HG02884 (cell line): ENCODE measurements at regions not wholly inside any gene's neighbourhood (a gene's known extent, or its start where the extent isn't known, plus 50 kb on each side); places are given as distances from the start of the nearest gene placed in this dataset.

Experiments
- ATAC-seq: cut with Tn5 transposase; IDR thresholded peaks from one replicate; pipeline ENCODE4 v1.9.1; 2021; ENCODE audit warnings: mild to moderate bottlenecking, moderate library complexity; ENCODE audit not compliant: unreplicated experiment

DNA sequence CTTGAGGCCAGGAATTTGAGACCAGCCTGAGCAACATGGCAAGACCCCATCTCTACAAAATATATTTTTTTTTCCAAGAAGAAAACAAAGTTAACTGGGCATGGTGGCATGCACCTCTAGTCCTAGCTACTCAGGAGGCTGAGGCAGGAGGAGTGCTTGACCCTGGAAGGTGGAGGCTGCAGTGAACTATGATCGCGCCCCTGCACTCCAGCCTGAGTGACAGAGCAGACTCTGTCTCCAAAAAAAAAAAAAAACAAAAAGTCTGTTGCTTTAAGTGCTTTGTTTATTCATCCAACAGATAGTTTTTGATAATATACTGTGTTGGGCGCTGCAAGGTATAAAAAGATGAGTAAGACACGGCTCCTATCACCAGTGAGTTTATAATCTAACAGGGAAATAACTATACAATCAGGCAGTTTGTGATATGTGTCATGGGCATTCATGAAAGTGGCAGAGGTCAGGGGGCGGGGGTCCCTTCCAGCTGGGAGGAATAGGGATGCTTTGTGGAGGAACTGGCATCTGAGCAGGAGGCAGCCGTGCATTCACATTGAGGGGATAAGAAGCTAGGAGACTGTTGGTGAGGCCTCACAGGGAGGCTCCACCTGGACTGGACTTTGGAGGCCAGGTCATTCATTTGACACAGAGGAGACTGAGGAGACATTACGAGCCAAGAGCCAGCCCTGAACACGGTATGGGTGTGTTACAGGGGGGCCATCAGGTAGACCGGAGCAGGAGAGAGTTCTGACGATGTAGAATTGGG, 67.3 kb upstream of the ERRFI1 start:
- no peak for ATAC-seq

DNA sequence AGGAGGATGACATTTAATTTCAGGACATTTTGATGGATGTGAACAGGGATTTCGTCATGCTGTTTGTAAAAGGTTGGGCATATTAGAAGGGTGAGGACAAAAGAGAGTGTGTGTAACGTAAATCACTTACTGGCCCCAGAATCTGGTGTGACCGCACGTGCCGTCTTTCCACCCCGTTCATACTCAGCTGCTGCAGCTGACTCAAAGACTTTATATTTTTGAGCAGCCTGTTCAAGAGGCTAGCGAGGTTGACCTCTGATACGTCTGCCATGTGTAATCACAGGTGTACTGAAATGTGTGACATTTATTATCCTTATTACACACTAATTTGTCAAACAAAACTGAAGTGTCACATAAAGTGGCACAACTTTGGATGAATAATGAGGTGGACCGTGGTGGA, 66.5 kb upstream of the ERRFI1 start:
- ATAC-seq = no peak

DNA sequence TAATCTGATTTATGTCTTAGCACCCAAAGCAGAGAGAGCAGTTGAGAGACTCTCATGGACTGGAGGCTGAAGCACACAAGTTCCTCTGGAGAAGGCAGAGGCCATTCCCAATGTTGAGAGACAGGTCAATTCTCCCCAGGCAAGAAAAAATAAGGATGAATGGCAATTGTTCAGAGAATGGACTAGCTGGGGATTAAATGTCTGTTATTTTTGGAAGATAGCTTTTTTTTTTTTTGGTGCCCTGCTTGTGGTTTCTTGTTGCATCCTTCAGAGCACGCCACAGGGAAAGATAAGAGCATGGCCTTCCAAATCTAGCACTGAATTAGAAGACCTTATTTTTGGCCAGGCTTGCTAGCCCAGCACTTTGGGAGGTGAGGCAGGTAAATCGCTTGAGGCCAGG, 65.6 kb upstream of the ERRFI1 start:
- no peak for ATAC-seq

DNA sequence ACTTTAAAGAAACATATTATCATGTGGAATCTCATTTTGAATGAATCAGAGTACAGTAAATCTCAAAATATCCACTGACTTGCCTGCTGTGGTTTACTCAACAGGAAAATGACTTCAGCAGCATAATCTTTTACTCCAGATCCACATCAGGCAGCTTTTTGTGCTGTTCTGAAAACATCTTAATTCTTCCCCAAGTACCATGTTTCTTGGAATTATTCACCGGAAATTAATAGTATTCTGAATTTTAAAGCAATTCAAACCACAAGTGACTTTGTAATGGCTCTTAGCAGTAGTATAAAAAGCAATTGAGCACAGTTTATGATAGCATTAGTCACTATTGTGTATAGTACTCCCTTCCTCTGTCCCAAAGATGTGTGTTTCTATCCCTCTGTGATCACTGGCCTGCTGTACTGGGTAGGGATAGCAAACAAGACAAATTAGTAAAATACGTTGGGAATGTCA, 64.2 kb upstream of the ERRFI1 start:
- no peak for ATAC-seq

DNA sequence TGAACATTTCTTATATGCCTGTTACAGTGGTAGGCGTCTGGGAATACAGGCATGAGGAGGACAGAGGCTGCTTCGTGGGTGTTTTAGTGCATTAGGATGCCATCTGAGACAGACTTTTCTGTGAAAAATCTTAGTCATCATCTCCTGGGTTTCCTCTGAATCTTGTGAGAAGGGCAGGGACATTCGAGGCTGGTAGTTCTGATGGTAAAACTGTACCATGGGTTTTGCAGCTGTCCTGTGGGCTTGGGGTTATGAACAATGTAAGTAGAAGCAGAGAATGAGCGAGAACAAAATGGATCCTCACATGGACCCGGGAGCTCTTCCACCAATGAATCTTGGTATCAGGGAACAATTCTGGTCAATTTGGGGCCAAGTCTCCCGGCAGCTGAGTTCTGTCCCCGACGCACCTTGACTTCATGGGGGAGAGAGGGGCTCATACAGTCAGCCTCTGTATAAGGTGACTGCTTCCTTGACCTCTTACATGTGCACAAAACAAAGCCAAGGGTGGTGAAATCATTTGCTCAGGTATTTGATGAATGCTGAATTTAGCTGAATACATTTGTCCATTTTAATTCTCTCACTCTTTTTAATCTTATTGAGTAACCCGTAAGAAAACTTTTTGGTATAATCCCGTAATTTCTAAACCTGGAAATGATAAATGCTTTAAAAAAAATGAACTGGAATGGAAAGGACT, 63.6 kb upstream of the ERRFI1 start:
- ATAC-seq = no peak

DNA sequence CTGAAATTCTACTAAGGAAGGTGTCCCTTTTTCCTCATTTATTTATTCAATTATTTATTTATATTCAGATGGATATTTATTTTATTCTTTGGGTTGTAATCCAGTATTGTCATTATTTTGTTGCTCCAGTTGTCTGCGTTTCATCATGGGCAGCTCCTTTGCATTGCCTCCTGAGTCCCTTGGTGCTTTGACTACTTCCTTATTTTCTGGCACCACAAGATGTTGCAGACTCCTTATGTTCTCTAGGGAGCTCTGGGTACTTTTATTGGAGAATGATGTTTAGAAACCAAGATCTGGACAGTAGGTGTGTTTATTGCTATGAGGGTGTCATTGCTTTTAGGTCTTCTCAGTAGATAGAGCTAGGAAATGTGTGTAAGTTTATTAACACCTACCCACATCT, 59.9 kb upstream of the ERRFI1 start:
- no peak for ATAC-seq

DNA sequence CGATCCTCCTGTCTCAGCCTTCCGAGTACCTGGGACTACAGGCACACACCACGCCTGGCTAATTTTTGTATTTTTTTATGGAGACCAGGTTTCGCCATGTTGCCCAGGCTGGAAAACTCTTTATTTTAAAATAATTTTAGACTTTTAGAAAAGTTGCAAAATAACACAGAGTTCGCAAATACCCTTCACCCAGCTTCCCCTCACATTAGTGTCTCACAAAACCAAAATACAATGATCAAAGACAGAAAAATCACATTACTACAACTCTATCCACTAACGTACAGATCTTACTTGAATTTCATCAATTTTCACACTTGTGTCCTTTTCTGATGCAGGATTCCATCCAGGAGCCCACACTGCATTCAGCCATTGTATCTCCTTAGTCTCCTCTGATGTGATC, 58.8 kb upstream of the ERRFI1 start:
- ATAC-seq = no peak

DNA sequence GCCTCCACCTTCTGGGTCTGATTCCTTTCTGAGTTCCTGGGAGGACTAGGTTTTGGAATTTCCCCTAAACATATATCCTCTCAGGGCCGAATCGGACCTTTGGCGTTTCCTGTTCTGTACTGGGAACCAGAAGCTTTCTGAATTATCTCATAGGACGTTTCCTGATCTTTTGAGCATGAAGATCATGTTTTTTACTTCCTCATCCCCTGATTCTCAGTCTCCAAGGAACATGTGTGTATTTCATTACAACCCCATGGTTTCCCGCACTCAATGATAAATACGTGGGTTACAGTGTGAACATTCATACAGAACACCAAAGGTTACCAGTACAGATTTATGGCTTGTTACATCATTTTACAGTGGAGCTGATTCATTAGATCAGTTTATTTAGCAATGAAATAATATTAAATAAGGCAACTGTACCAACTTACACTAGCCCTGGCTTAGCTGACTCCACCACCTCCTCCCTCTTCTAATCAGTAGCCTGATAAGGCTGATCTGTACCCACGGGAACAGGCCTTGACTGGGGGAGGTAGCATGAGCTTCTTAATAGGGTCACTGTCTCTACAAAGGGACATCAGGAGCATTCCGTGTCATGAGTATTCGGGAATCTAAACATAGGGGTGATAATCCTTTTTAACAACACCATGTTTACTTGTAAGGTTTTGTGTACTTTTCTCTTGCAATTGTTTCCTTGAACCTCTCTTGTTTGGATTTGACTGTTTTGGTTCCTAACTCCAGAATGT, 57.8 kb upstream of the ERRFI1 start:
- no peak for ATAC-seq

DNA sequence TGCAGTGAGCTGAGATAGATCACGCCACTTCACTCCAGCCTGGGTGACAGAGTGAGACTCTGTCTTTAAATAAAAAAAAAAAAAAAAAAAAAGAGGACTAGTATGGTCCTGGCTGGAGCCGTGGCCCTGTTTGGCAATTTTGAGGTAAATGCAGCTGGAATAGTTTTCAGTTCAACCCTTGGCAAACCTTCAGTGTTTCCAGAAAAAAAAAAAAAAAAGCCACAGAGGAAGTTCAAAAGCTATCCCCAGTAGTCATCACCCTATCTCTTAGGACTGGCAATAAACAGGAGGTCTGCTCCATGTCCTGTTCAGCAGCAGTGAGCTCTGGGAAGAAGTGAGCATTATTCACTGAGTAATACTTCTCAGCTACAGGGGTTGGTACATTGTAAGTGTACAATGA, 56.8 kb upstream of the ERRFI1 start:
- ATAC-seq = no peak

DNA sequence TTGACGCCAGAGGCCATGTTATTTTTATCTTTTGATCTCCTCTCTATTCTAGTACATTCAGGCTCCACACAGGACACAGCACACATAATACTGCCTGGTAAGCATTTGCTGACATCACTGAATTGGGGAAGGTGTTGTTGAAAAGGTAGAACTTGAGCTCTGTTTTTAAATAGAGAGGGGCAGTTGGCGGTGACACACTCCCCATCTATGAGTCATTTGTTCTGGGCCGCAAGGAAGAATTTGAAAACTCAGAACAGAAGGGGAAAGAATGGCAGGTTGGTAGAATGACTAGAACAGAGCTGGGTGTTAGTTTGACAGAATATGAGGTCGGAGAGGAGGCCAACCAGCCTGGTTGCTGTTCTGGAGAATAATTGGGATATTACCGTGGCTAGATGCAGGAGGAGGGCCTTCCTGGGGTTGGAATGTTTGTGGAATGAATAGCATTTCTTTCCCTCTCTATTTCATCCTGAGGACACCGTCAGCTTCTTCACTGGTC, 52.1 kb upstream of the ERRFI1 start:
- ATAC-seq = no peak

DNA sequence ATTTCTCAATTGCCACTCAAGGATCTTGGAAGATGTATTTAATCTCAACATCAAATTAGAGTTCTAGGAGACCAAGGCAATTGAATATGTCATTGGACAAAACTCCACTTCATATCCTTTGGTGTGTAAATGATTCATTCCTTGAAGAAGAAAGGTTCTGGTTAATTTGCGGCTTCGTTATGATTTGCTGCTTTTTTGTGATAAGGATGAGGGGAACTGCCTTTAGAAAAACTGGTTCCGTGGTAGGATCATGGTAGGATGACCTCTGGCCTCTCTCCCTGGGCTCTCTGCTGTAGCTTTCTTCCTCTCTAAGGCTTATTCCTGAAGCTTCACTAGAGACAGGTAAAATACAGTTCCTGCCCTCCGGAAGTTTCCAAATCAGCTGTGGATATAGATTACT, 51.5 kb upstream of the ERRFI1 start:
- ATAC-seq = no peak

DNA sequence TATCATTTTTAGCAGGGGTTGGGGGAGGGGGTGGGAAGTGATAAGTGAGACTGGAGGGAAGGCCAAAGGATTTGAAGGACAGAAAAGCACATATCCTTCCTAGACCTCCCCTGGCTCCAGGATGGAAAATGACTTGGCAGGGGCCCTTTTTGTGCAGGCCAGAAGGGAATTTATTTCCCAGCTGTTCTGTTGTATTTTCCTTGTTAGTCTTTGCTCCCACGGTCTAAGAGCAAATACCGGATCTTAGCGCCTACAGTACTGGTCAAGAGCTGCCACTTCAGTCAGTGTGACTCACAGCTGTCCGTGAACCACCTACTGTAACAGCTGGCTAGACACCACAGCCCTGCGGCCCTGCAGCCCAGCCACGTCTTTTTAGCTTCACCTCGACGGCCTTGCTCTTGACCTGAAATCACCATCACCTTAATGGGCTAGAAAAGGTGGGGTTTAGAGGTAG, 51.0 kb upstream of the ERRFI1 start:
- no peak for ATAC-seq

DNA sequence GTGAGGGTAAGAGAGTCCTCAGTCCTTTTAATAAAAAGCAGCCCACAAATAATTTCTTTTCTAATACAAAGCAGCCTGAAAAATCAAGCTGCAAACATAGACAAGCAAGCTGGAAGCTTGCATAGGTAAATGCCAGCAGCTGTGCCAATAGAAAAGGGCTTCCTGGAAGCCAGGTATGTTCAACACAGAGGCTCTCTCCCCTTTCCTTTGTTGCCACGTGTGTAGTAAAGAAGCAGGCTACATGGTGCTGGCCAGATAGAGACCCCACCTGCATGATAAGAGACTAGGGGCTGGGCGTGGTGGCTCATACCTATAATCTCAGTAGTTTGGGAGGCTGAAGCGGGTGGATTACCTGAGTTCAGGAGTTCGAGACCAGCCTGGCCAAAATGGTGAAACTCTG, 50.1 kb upstream of the ERRFI1 start:
- ATAC-seq = no peak
